Activated T-cell treated with anti-CD3 and anti-CD28 coated beads, Interleukin-2, amount 50 U/mL, for 48 hours (primary cell): ENCODE measurements at regions not wholly inside any gene's neighbourhood (a gene's known extent, or its start where the extent isn't known, plus 50 kb on each side); places are given as distances from the start of the nearest gene placed in this dataset.

Experiments
- DNase-seq, 2 experiments: peaks; one replicate each; pipeline ENCODE4 v3.0.0-alpha.2; 2020

GRCh38 chr18:2409906-2410305, 161.4 kb downstream of the METTL4 start:
- DNase-seq = no peak

GRCh38 chr18:2410688-2411087, 160.6 kb downstream of the METTL4 start:
- no peak for DNase-seq

- DNase-seq = no peak
Measured at GRCh38 chr18:2411381-2411960, 159.8 kb downstream of the METTL4 start.

- DNase-seq = no peak
Measured at GRCh38 chr18:2412281-2412680, 159.0 kb downstream of the METTL4 start.

- DNase-seq = no peak
Measured at GRCh38 chr18:2412996-2413751, 158.1 kb downstream of the METTL4 start.

- no peak for DNase-seq
Measured at GRCh38 chr18:2414235-2414634, 157.1 kb downstream of the METTL4 start.

GRCh38 chr18:2415656-2416055, 155.6 kb downstream of the METTL4 start:
- DNase-seq = no peak

GRCh38 chr18:2417861-2418610, 153.3 kb downstream of the METTL4 start:
- DNase-seq = no peak

- no peak for DNase-seq
Measured at GRCh38 chr18:2420367-2420766, 150.9 kb downstream of the METTL4 start.

GRCh38 chr18:2423761-2424160, 147.5 kb downstream of the METTL4 start:
- no peak for DNase-seq

- no peak for DNase-seq
Measured at GRCh38 chr18:2424420-2424819, 146.9 kb downstream of the METTL4 start.

- DNase-seq = no peak
Measured at GRCh38 chr18:2425426-2426317, 145.6 kb downstream of the METTL4 start.

- DNase-seq = no peak
Measured at GRCh38 chr18:2430191-2430590, 141.1 kb downstream of the METTL4 start.

GRCh38 chr18:2431806-2432205, 139.5 kb downstream of the METTL4 start:
- no peak for DNase-seq

- DNase-seq = no peak
Measured at GRCh38 chr18:2433366-2433765, 137.9 kb downstream of the METTL4 start.

GRCh38 chr18:2441544-2441943, 129.8 kb downstream of the METTL4 start:
- DNase-seq = no peak

- no peak for DNase-seq
Measured at GRCh38 chr18:2442006-2442405, 129.3 kb downstream of the METTL4 start.

GRCh38 chr18:2442726-2443275, 128.5 kb downstream of the METTL4 start:
- no peak for DNase-seq

- DNase-seq = no peak
Measured at GRCh38 chr18:2444201-2444875, 127.0 kb downstream of the METTL4 start.

- DNase-seq = no peak
Measured at GRCh38 chr18:2448565-2449151, 122.6 kb downstream of the METTL4 start.

GRCh38 chr18:2451556-2451955, 119.7 kb downstream of the METTL4 start:
- no peak for DNase-seq

GRCh38 chr18:2459886-2460285, 111.4 kb downstream of the METTL4 start:
- no peak for DNase-seq
